Calu3 (cell line): ENCODE measurements at regions not wholly inside any gene's neighbourhood (a gene's known extent, or its start where the extent isn't known, plus 50 kb on each side); places are given as distances from the start of the nearest gene placed in this dataset.

ENCODE experiments used
- BruUV-seq: library from RNA; stranded (reverse); fragments of 400-500 nt; replicated peaks from 2 replicates; lab custom pipeline; 2021; lab: Mats Ljungman, UMichigan
- CTCF ChIA-PET: fragments of 300-600 bp; sonication (Branson Sonifier 250); formaldehyde crosslinking; loops from one replicate; lab custom pipeline; 2022; ENCODE audit warnings: antibody characterized with exemption; lab: Charles Lee
- DNase-seq: peaks from one replicate; pipeline ENCODE4 v3.0.0; 2022
- H3K27ac Mint-ChIP-seq: one replicate; pipeline ENCODE4 v1.8.0; 2022; ENCODE audit warnings: mixed read lengths; ENCODE audit not compliant: unreplicated experiment
- H3K27me3 Mint-ChIP-seq: one replicate; pipeline ENCODE4 v1.8.0; 2022; ENCODE audit warnings: mixed read lengths; ENCODE audit not compliant: unreplicated experiment
- H3K36me3 Mint-ChIP-seq: one replicate; pipeline ENCODE4 v1.8.0; 2022; ENCODE audit warnings: mild to moderate bottlenecking, moderate library complexity, mixed read lengths; ENCODE audit not compliant: insufficient read depth, unreplicated experiment
- H3K4me1 Mint-ChIP-seq: one replicate; pipeline ENCODE4 v1.8.0; 2022; ENCODE audit warnings: mild to moderate bottlenecking, low read depth, mixed read lengths; ENCODE audit not compliant: unreplicated experiment
- H3K4me3 Mint-ChIP-seq: one replicate; pipeline ENCODE4 v1.8.0; 2022; ENCODE audit warnings: mild to moderate bottlenecking, low read depth, moderate library complexity, mixed read lengths; ENCODE audit not compliant: unreplicated experiment
- H3K9me3 Mint-ChIP-seq: one replicate; pipeline ENCODE4 v1.8.0; 2022; ENCODE audit warnings: low read depth, mixed read lengths; ENCODE audit not compliant: unreplicated experiment
- intact Hi-C: fragments of 100-400 bp; cut with micrococcal nuclease; formaldehyde crosslinking; loops from one replicate; pipeline ENCODE4 v1.10.0; 2022; ENCODE audit not compliant: unreplicated experiment
- TF ChIP-seq, protein P1 (sequence below): fragments of 200-600 bp; IDR thresholded peaks from one replicate; pipeline ENCODE4 v1.8.0; 2022; ENCODE audit warnings: antibody characterized with exemption; ENCODE audit not compliant: unreplicated experiment

- CTCF ChIA-PET: interaction anchor here (0.5 to 1.9 kb wide), 5 partner anchors 85 to 319 kb away, joined by 3 to 6 read pairs (median 3); no protein-coding TSS in a partner anchor
- TF ChIP-seq, protein P1, sequence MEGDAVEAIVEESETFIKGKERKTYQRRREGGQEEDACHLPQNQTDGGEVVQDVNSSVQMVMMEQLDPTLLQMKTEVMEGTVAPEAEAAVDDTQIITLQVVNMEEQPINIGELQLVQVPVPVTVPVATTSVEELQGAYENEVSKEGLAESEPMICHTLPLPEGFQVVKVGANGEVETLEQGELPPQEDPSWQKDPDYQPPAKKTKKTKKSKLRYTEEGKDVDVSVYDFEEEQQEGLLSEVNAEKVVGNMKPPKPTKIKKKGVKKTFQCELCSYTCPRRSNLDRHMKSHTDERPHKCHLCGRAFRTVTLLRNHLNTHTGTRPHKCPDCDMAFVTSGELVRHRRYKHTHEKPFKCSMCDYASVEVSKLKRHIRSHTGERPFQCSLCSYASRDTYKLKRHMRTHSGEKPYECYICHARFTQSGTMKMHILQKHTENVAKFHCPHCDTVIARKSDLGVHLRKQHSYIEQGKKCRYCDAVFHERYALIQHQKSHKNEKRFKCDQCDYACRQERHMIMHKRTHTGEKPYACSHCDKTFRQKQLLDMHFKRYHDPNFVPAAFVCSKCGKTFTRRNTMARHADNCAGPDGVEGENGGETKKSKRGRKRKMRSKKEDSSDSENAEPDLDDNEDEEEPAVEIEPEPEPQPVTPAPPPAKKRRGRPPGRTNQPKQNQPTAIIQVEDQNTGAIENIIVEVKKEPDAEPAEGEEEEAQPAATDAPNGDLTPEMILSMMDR: peak; percentile 95
- Mint-ChIP-seq H3K36me3 (no peaks in the 10 kb centered on the region), H3K27ac (peak overlapping the region; percentile 47), H3K27me3 (no peaks in the 10 kb centered on the region), H3K4me1 (peaks cover 29% of the 10 kb centered on the region), H3K9me3 (no peaks in the 10 kb centered on the region), H3K4me3 (no peak overlapping the region)
- DNase-seq: peak; percentile 76
- BruUV-seq: no TSS peak
- intact Hi-C loops: loop anchor here (1.0 to 10.0 kb wide), 7 partner anchors 85 to 846 kb away; partner anchors contain the start of gene CTBS
Measured at GRCh38 chr1:84753516-84754385, 63.5 kb upstream of the SSX2IP start.

DNA sequence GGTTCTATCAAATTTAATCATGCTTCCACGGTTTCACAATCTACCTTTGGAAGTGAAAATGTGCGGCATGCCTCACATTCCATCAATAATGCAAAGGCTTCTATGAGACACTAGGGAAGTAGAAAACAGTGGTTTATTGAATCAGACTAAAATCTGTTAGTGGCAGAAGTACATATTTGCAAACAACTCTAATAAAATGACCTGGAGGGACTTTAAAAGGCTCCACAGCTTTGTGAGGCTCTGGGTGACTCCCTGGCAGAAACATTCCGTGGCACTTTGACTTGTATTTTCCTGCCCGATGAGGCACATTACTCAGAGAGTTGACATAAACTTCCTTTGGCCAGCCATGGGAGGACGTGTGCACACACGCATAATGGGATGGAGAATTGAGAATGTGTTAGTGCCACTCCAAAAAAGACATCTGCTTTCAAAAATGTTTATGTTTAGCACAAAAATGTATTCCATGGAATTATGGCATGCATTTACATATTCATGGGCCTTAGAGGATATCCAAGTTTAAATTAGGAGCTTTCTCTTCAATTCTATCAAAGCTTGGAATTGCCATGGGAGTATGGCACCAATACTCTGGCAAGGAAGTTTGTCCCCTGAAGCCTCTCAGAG is 60.0 kb upstream of the SSX2IP start:
- Mint-ChIP-seq H3K36me3 (no peaks in the 10 kb centered on the region), H3K4me1 (peaks cover 19% of the 10 kb centered on the region), H3K27ac (no peak overlapping the region), H3K4me3 (no peak overlapping the region), H3K27me3 (no peaks in the 10 kb centered on the region), H3K9me3 (no peaks in the 10 kb centered on the region)
- intact Hi-C loops: loop anchor here (5.0 to 10.0 kb wide), 3 partner anchors 175 to 843 kb away; partner anchors contain the start of gene CTBS
- CTCF ChIA-PET: interaction anchor here (1.7 kb wide), 1 partner anchor 29 kb away, joined by 3 read pairs; no protein-coding TSS in a partner anchor
- no TSS peak for BruUV-seq
- no peak for DNase-seq
- TF ChIP-seq, protein P1: no peak

- TF ChIP-seq, protein P1: no peak
- DNase-seq: no peak
- Mint-ChIP-seq H3K4me3 (no peak overlapping the region), H3K36me3 (no peaks in the 10 kb centered on the region), H3K9me3 (no peaks in the 10 kb centered on the region), H3K4me1 (peaks cover 19% of the 10 kb centered on the region), H3K27me3 (no peaks in the 10 kb centered on the region), H3K27ac (no peak overlapping the region)
- intact Hi-C loops: no loop called here
- no TSS peak for BruUV-seq
- CTCF ChIA-PET: interaction anchor here (1.7 kb wide), 1 partner anchor 30 kb away, joined by 3 read pairs; no protein-coding TSS in a partner anchor
Measured at GRCh38 chr1:84749427-84749826, 59.2 kb upstream of the SSX2IP start.

- Mint-ChIP-seq H3K9me3 (no peaks in the 10 kb centered on the region), H3K4me1 (peaks cover 24% of the 10 kb centered on the region), H3K36me3 (no peaks in the 10 kb centered on the region), H3K27me3 (no peaks in the 10 kb centered on the region), H3K27ac (no peak overlapping the region), H3K4me3 (no peak overlapping the region)
- DNase-seq: no peak
- intact Hi-C loops: no loop called here
- no TSS peak for BruUV-seq
- TF ChIP-seq, protein P1: no peak
- CTCF ChIA-PET: no interaction called here
Measured at GRCh38 chr1:84748364-84748763, 58.1 kb upstream of the SSX2IP start.
